ENCODE measurements at regions not wholly inside any gene's neighbourhood (a gene's known extent, or its start where the extent isn't known, plus 50 kb on each side); places are given as distances from the start of the nearest gene placed in this dataset.

DNA sequence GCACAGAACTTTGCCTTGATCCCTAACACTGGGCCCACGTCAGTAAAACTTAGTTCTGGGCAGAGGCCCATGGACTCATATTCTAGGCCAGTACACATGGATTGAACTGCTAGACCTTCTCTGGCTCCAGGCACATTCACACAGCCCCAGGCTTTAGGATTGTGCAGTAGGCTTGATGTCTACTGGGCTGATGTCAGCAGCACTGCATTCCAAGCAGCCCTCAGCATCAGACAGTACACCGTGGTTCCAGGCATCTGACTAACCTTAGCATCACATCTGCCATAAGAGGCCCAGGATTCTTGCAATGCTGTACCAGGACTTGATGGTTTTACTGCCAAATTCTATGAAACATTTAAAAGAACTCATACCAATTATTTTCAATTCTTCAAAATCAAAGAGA lies 301.9 kb downstream of the CCER1 start:
- TF ChIP-seq GATA2 (IDR thresholded peaks at IDR 0.05; ENCODE audit: low read depth, low read length), result no peak
- TF ChIP-seq GATA3 (IDR thresholded peaks at IDR 0.05; ENCODE audit: low read depth, low read length), result no peak

Data from SH-SY5Y (cell line).